Keratinocyte (primary cell): ENCODE measurements at regions not wholly inside any gene's neighbourhood (a gene's known extent, or its start where the extent isn't known, plus 50 kb on each side); places are given as distances from the start of the nearest gene placed in this dataset.

Source experiments
- DNase-seq: peaks from one replicate; pipeline ENCODE4 v3.0.0-alpha.2; 2011; ENCODE audit warnings: low read depth, missing footprints, low spot score
- FAIRE-seq: peaks from 2 replicates; lab custom pipeline; 2011; peaks lifted over from hg19 to GRCh38; lab: Jason Lieb, UNC
- H2AFZ ChIP-seq: 2 replicates; pipeline ENCODE4 v1.6.0; 2012; ENCODE audit warnings: low read length, control low read depth, inconsistent platforms; ENCODE audit not compliant: control insufficient read depth
- H3K27ac ChIP-seq: 2 replicates; pipeline ENCODE4 v1.5.1; 2011; ENCODE audit warnings: low read length; ENCODE audit not compliant: control insufficient read depth, insufficient read depth
- H3K27me3 ChIP-seq: 3 replicates; pipeline ENCODE4 v1.6.0; 2011; ENCODE audit warnings: low read length; ENCODE audit not compliant: control insufficient read depth, insufficient read depth; ENCODE audit errors: extremely low read depth
- H3K36me3 ChIP-seq, 2 experiments: 2 replicates in 1 of 2; 3 replicates in 1 of 2; pipeline ENCODE4 v1.5.1; 2011; ENCODE audit warnings: low read length in 2 of 2, mild to moderate bottlenecking in 1 of 2; ENCODE audit not compliant: control insufficient read depth in 2 of 2, insufficient read depth in 2 of 2; ENCODE audit errors: extremely low read depth in 1 of 2
- H3K4me1 ChIP-seq: 3 replicates; pipeline ENCODE4 v1.5.1; 2011; ENCODE audit warnings: low read length; ENCODE audit not compliant: control insufficient read depth, insufficient read depth; ENCODE audit errors: extremely low read depth
- H3K4me2 ChIP-seq: 3 replicates; pipeline ENCODE4 v1.6.0; 2011; ENCODE audit warnings: low read depth, low read length; ENCODE audit not compliant: control insufficient read depth, insufficient read depth; ENCODE audit errors: extremely low read depth
- H3K4me3 ChIP-seq, 3 experiments: fragments of 200-600 bp in 1 of 3; sonication (generic) in 1 of 3; 2 replicates in 2 of 3; 3 replicates in 1 of 3; pipeline ENCODE4 v1.5.1; 2011 to 2016; ENCODE audit warnings: low read length in 3 of 3, mild to moderate bottlenecking in 3 of 3, control low read depth in 2 of 3, inconsistent platforms in 1 of 3, low read depth in 1 of 3, mixed read lengths in 1 of 3, mixed run types in 1 of 3, moderate library complexity in 1 of 3; ENCODE audit not compliant: control insufficient read depth in 2 of 3, insufficient read depth in 2 of 3; ENCODE audit errors: extremely low read depth in 1 of 3
- H3K79me2 ChIP-seq: 2 replicates; pipeline ENCODE4 v1.6.0; 2012; ENCODE audit warnings: low read length; ENCODE audit not compliant: control insufficient read depth, insufficient read depth
- H3K9ac ChIP-seq: 3 replicates; pipeline ENCODE4 v1.6.0; 2011; ENCODE audit warnings: low read length; ENCODE audit not compliant: control insufficient read depth, insufficient read depth; ENCODE audit errors: extremely low read depth
- H3K9me1 ChIP-seq: 3 replicates; pipeline ENCODE4 v1.6.0; 2011; ENCODE audit warnings: low read length; ENCODE audit not compliant: control insufficient read depth, insufficient read depth; ENCODE audit errors: extremely low read depth
- H3K9me3 ChIP-seq: 2 replicates; pipeline ENCODE4 v1.5.1; 2012; ENCODE audit warnings: low read depth, low read length; ENCODE audit not compliant: control insufficient read depth
- H4K20me1 ChIP-seq: 3 replicates; pipeline ENCODE4 v1.6.0; 2011; ENCODE audit warnings: low read length; ENCODE audit not compliant: control insufficient read depth, insufficient read depth; ENCODE audit errors: extremely low read depth
- CTCF ChIP-seq, 3 experiments: IDR thresholded peaks in 1 of 3; conservative IDR thresholded peaks in 1 of 3; optimal IDR thresholded peaks in 1 of 3; 2 replicates in 2 of 3; 3 replicates in 1 of 3; pipeline versions ENCODE3 to v1.5.1; 2011; ENCODE audit warnings: low read length in 3 of 3, mild to moderate bottlenecking in 3 of 3, moderate library complexity in 2 of 3, control low read depth in 1 of 3, inconsistent platforms in 1 of 3; ENCODE audit not compliant: insufficient read depth in 2 of 3; ENCODE audit errors: extremely low read depth in 1 of 3
- EZH2 ChIP-seq: IDR thresholded peaks from one replicate; pipeline ENCODE4 v1.6.1; 2012; ENCODE audit warnings: inconsistent platforms, mild to moderate bottlenecking, low read length, moderate library complexity
- dilution Hi-C: fragments of 300-500 bp; cut with MboI; formaldehyde crosslinking; loops from one replicate; pipeline ENCODE4 v1.7.0; 2020; ENCODE audit warnings: low sequenced_read_pairs; ENCODE audit not compliant: extremely low pct_ligation_motif_present

GRCh38 chr10:107931808-107932207, 767.3 kb upstream of the SORCS1 start:
- H2AFZ ChIP-seq = no peak overlapping the region
- H3K36me3 ChIP-seq = no peaks in the 10 kb centered on the region
- no peak overlapping the region for H3K4me2 ChIP-seq
- no peaks in the 10 kb centered on the region for H3K4me1 ChIP-seq
- no peaks in the 10 kb centered on the region for H3K9me1 ChIP-seq
- H3K4me3 ChIP-seq = no peak overlapping the region
- DNase-seq (no peak), FAIRE-seq (no peak)
- H3K27ac ChIP-seq = no peak overlapping the region
- no peak for TF ChIP-seq CTCF (optimal IDR thresholded peaks at IDR 0.05 in 1 of 3, IDR thresholded peaks at IDR 0.05 in 1 of 3, conservative IDR thresholded peaks at IDR 0.05 in 1 of 3; ENCODE audit: extremely low read depth in 1 of 3, insufficient read depth in 2 of 3, low read length in 3 of 3)
- no peak for TF ChIP-seq EZH2
- no peaks in the 10 kb centered on the region for H3K79me2 ChIP-seq
- no peak overlapping the region for H3K9ac ChIP-seq
- no peaks in the 10 kb centered on the region for H4K20me1 ChIP-seq
- dilution Hi-C loops = no loop called here
- H3K9me3 ChIP-seq = no peaks in the 10 kb centered on the region
- H3K27me3 ChIP-seq = no peaks in the 10 kb centered on the region

- H3K4me1 ChIP-seq = no peaks in the 10 kb centered on the region
- H3K27me3 ChIP-seq = no peaks in the 10 kb centered on the region
- no peak overlapping the region for H3K4me2 ChIP-seq
- no peaks in the 10 kb centered on the region for H4K20me1 ChIP-seq
- no peak overlapping the region for H3K27ac ChIP-seq
- dilution Hi-C loops = no loop called here
- no peak overlapping the region for H2AFZ ChIP-seq
- DNase-seq = no peak
- no peaks in the 10 kb centered on the region for H3K9me1 ChIP-seq
- FAIRE-seq = no peak
- H3K4me3 ChIP-seq = no peak overlapping the region
- no peaks in the 10 kb centered on the region for H3K79me2 ChIP-seq
- H3K36me3 ChIP-seq = no peaks in the 10 kb centered on the region
- TF ChIP-seq EZH2 = no peak
- no peak overlapping the region for H3K9ac ChIP-seq
- no peaks in the 10 kb centered on the region for H3K9me3 ChIP-seq
These were observed 765.5 kb upstream of the SORCS1 start for GRCh38 chr10:107930037-107930436.

GRCh38 chr10:107924458-107924857, 760.0 kb upstream of the SORCS1 start:
- Histone ChIP-seq H3K79me2 (no peaks in the 10 kb centered on the region), H3K27me3 (no peaks in the 10 kb centered on the region), H3K36me3 (no peaks in the 10 kb centered on the region), H2AFZ (no peak overlapping the region), H3K4me3 (no peak overlapping the region), H3K9me3 (no peaks in the 10 kb centered on the region), H3K4me1 (no peaks in the 10 kb centered on the region), H3K27ac (no peak overlapping the region), H3K9ac (no peak overlapping the region), H4K20me1 (no peaks in the 10 kb centered on the region), H3K9me1 (no peaks in the 10 kb centered on the region), H3K4me2 (no peak overlapping the region)
- TF ChIP-seq CTCF (optimal IDR thresholded peaks at IDR 0.05 in 1 of 3, IDR thresholded peaks at IDR 0.05 in 1 of 3, conservative IDR thresholded peaks at IDR 0.05 in 1 of 3; ENCODE audit: extremely low read depth in 1 of 3, insufficient read depth in 2 of 3, low read length in 3 of 3) (no peak), EZH2 (no peak)
- no peak for FAIRE-seq
- DNase-seq = no peak
- dilution Hi-C loops = no loop called here
